ENCODE measurements at regions not wholly inside any gene's neighbourhood (a gene's known extent, or its start where the extent isn't known, plus 50 kb on each side); places are given as distances from the start of the nearest gene placed in this dataset.
A peak's percentile ranks its signal among the peaks of the same experiment; 100 is the strongest.
"Not testable (repeated sequence)": the region's sequence is repeated elsewhere in the genome, so short reads cannot be mapped to it uniquely, and the experiment has no call there.

DNA sequence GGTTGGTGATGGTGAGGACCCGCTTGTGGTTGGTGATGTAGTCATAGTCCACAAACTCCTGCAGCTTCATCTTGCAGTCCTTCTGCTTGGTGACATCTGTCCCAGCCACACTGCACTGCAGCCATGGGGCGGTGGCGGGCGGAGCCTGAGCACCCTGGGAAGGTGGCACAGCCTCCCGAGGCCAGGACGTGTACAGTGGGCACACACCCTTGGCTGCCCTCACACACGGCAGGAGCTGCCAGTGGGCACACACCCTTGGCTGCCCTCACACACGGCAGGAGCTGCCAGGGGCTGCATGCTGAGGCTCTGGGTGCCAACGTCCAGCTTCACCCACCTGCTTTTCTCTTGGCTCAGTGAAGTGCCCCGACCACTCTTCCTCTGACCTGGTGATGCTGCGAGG, 128.7 kb downstream of the TUBA3C start:
- ATAC-seq, result no peak
- H3K4me3 ChIP-seq (ENCODE audit: low read length), result no peak overlapping the region
- intact Hi-C loops (cut with DNase I), result no loop called here
- H3K27me3 ChIP-seq (ENCODE audit: control insufficient read depth, insufficient read depth), result no peaks in the 10 kb centered on the region
- H3K9me3 ChIP-seq (ENCODE audit: control insufficient read depth, low read length), result no peaks in the 10 kb centered on the region
- DNase-seq, result no peak
- 80% methylated on average over 11 of the region's 11 CpGs for WGBS
- no peaks in the 10 kb centered on the region for H3K4me1 ChIP-seq (ENCODE audit: control insufficient read depth, insufficient read depth, low read length)
- H3K27ac ChIP-seq (ENCODE audit: low read length), result no peak overlapping the region

DNA sequence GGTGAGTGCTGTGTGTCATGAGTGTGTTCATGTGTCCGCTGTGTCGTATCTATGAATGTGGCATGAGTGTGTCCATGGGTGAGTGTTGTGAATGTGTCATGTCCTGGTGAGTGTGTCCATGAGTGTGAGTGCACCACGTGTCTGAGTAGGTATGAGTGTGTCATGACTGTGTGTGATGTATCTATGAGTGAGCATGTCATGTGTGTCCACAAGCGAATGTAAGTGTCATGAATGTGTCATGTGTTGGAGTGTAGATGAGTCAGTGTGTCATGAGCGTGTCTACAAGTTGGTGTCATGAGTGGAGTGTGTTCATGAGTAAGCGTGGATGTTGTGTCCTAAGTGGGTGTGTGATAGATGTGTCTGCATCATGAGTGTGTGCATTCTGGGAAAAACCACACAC, 129.4 kb downstream of the TUBA3C start:
- intact Hi-C loops (cut with DNase I), result no loop called here
- ATAC-seq (no peak), DNase-seq (no peak)
- H3K27ac ChIP-seq (ENCODE audit: low read length), result no peak overlapping the region
- no peaks in the 10 kb centered on the region for H3K9me3 ChIP-seq (ENCODE audit: control insufficient read depth, low read length)
- H3K4me3 ChIP-seq (ENCODE audit: low read length), result no peak overlapping the region
- WGBS, result 69% methylated on average over 6 of the region's 6 CpGs
- H3K27me3 ChIP-seq (ENCODE audit: control insufficient read depth, insufficient read depth), result no peaks in the 10 kb centered on the region
- H3K4me1 ChIP-seq (ENCODE audit: control insufficient read depth, insufficient read depth, low read length), result no peaks in the 10 kb centered on the region

DNA sequence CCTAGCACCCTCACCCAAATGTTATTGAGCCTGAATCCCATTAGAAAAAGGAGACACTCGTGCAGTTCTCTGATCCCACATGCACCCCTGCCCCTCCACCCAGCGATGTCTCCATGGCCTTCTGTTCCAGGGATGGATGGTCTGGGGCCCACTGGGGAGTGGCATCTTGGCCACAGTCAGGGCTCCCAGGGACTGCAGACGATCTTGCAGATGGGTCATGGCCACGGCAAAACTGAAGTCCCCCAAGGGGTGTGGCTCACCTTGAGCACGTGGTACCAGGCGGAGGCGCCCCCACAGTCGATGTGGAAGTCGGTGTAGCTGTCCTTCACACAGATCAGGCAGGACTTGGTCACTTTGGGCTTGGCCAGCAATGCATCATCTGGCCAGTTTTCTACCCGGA, 130.7 kb downstream of the TUBA3C start:
- no peak overlapping the region for H3K4me3 ChIP-seq (ENCODE audit: low read length)
- 80% methylated on average over 10 of the region's 10 CpGs for WGBS
- DNase-seq (no peak), ATAC-seq (no peak)
- H3K9me3 ChIP-seq (ENCODE audit: control insufficient read depth, low read length), result no peaks in the 10 kb centered on the region
- H3K27ac ChIP-seq (ENCODE audit: low read length), result no peak overlapping the region
- no peaks in the 10 kb centered on the region for H3K27me3 ChIP-seq (ENCODE audit: control insufficient read depth, insufficient read depth)
- no peaks in the 10 kb centered on the region for H3K4me1 ChIP-seq (ENCODE audit: control insufficient read depth, insufficient read depth, low read length)
- intact Hi-C loops (cut with DNase I), result no loop called here

DNA sequence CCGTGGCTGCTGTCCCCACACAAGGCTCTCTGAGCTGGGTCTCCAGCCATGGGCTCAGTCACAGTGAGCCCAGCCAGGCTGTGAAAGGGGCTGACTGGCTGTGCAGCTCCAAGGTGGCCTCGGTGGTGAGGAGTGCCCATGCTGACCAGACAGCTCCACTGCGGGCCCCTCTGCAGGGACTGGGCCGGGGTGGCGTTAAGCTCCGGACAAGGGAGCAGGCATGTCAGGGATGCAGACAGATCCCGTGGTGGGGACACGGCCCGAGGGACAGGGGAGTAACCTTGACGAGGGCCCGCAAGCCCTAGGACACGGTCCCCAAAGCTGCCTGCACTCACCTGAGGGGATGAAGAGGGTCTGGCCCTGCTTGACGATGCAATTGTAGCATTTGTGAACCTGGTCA, 132.0 kb downstream of the TUBA3C start:
- DNase-seq; H3K4me1 ChIP-seq (ENCODE audit: control insufficient read depth, insufficient read depth, low read length); H3K4me3 ChIP-seq (ENCODE audit: low read length); H3K27ac ChIP-seq (ENCODE audit: low read length); H3K27me3 ChIP-seq (ENCODE audit: control insufficient read depth, insufficient read depth); ATAC-seq; H3K9me3 ChIP-seq (ENCODE audit: control insufficient read depth, low read length); intact Hi-C loops (cut with DNase I): not testable (repeated sequence)
- 81% methylated on average over 13 of the region's 13 CpGs for WGBS

DNA sequence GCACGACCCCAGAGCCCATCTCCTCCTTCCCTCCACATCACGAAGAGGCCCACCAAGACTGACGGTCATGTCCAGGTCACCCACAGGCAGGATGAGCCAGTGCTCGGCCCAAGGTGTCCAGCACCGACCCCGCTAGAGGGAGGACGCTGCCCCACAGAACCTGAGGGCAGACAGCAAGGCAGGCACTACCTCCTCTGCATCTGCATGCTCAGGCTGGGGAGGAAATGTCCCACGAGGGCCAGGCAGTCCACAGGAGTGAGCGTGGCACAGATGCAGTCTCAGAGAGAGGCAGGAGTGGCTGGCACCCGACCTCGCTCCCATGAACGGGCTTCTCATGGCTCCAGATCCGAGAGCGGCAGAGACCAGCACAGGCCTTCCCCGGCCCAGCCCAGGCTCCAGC, 133.2 kb downstream of the TUBA3C start:
- Histone ChIP-seq H3K4me1 (ENCODE audit: control insufficient read depth, insufficient read depth, low read length) (no peaks in the 10 kb centered on the region), H3K9me3 (ENCODE audit: control insufficient read depth, low read length) (no peaks in the 10 kb centered on the region), H3K4me3 (ENCODE audit: low read length) (no peak overlapping the region), H3K27ac (ENCODE audit: low read length) (no peak overlapping the region), H3K27me3 (ENCODE audit: control insufficient read depth, insufficient read depth) (no peaks in the 10 kb centered on the region)
- DNase-seq (no peak), ATAC-seq (no peak)
- WGBS, result 72% methylated on average over 15 of the region's 15 CpGs
- intact Hi-C loops (cut with DNase I), result no loop called here

DNA sequence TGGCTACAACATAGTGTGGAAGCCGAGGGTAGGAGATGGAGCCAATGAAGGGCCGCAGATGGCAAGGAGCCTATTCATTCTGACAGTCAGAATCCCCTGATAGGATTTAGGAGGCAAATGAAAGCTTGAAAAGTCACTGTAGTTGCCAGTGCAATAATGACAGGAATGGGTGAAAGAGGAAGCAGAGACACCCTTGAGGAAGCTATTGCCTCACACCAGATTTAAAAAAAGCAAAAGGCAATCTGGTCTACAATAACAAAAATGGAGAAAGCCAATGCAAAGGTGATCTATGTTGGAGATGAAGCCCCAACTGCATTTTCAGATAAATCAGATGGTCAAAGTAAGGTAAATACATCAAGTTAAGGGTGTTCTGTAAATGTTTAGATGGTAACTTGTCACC, 158.5 kb downstream of the TUBA3C start:
- no peak overlapping the region for H3K27ac ChIP-seq (ENCODE audit: low read length)
- H3K27me3 ChIP-seq (ENCODE audit: control insufficient read depth, insufficient read depth), result no peaks in the 10 kb centered on the region
- no peak overlapping the region for H3K4me3 ChIP-seq (ENCODE audit: low read length)
- H3K4me1 ChIP-seq (ENCODE audit: control insufficient read depth, insufficient read depth, low read length), result no peaks in the 10 kb centered on the region
- ATAC-seq (no peak), DNase-seq (no peak)
- intact Hi-C loops (cut with DNase I), result loop anchor here in 1 of 4 donors (10.0 kb wide), 1 partner anchor 62 kb away; no protein-coding TSS in a partner anchor
- H3K9me3 ChIP-seq (ENCODE audit: control insufficient read depth, low read length), result no peaks in the 10 kb centered on the region
- WGBS, result 45% methylated on average over 2 of the region's 2 CpGs

DNA sequence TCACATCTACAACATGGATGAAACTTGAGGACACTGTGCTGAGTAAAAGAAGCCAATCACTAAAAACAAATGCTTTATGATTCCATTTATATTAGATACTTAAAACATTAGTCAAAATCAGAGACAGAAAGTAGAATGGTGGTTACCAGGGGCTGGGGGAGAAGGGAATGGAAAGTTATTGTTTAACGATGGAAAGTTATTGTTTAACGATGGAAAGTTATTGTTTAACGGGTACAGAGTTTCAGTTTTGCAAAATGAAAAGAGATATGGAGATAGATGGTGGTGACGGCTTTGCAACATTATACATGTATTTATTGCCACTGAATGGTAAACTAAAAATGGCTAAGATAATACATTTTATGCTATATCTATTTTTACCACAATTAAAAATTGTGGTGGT, 160.6 kb downstream of the TUBA3C start:
- intact Hi-C loops (cut with DNase I), result loop anchor here in 1 of 4 donors (10.0 kb wide), 1 partner anchor 64 kb away; no protein-coding TSS in a partner anchor
- no peak for ATAC-seq

DNA sequence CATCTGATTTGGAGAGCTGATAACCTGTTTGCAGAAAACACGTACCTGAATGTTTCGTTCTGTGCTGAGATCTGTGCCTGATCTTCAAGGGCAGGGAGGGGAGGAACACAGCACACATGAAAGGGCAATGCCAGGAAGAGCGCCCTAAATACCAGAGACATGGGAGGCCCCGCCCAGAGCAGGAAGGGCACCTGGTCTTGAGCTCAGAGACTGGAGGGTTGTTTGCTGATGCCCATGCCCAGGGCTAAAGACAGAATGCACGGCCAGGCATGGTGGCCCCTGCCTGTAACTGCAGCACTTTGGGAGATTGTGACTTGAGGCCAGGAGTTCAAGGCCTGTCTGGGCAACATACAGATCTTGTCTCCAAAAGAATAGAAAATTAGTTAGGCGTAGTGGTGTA, 183.2 kb downstream of the TUBA3C start:
- Histone ChIP-seq H3K27ac (ENCODE audit: low read length) (no peak overlapping the region), H3K9me3 (ENCODE audit: control insufficient read depth, low read length) (no peaks in the 10 kb centered on the region), H3K27me3 (ENCODE audit: control insufficient read depth, insufficient read depth) (no peaks in the 10 kb centered on the region), H3K4me3 (ENCODE audit: low read length) (no peak overlapping the region), H3K4me1 (ENCODE audit: control insufficient read depth, insufficient read depth, low read length) (peaks cover 6% of the 10 kb centered on the region)
- intact Hi-C loops (cut with DNase I), result no loop called here
- WGBS, result 64% methylated on average over 6 of the region's 6 CpGs
- no peak for DNase-seq
- no peak for ATAC-seq

More for the DNA sequence above, 160.6 kb downstream of the TUBA3C start:
- H3K27ac ChIP-seq (ENCODE audit: low read length), result no peak overlapping the region
- H3K4me1 ChIP-seq (ENCODE audit: control insufficient read depth, insufficient read depth, low read length), result no peaks in the 10 kb centered on the region
- no peaks in the 10 kb centered on the region for H3K27me3 ChIP-seq (ENCODE audit: control insufficient read depth, insufficient read depth)
- 62% methylated on average over 4 of the region's 4 CpGs for WGBS
- no peak overlapping the region for H3K4me3 ChIP-seq (ENCODE audit: low read length)
- no peak for DNase-seq
- H3K9me3 ChIP-seq (ENCODE audit: control insufficient read depth, low read length), result no peaks in the 10 kb centered on the region

DNA sequence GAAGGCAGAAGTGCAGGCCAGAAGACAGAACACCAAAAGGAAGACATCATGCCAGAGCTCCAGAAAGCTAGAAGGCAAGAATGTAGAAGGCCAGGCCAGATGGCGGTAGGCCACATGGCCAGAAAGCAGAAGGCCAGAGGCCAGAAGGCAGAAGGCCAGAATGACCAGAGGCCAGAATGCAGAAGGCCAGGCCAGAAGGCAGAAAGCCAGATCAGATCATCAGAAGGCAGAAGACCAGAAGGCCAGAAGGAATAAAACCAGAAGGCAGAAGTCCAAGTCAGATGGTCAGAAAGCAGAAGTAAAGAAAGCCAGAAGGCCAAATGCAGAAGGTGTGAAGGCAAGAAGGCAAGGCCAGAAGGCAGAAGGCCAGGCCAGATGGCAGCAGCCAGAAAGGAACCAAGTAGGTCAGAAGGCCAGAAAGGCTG, 185.0 kb downstream of the TUBA3C start:
- intact Hi-C loops (cut with DNase I), result no loop called here
- Histone ChIP-seq H3K27ac (ENCODE audit: low read length) (no peak overlapping the region), H3K27me3 (ENCODE audit: control insufficient read depth, insufficient read depth) (no peaks in the 10 kb centered on the region), H3K4me1 (ENCODE audit: control insufficient read depth, insufficient read depth, low read length) (peaks cover 6% of the 10 kb centered on the region), H3K4me3 (ENCODE audit: low read length) (no peak overlapping the region), H3K9me3 (ENCODE audit: control insufficient read depth, low read length) (no peaks in the 10 kb centered on the region)
- peak in 1 of 3 donors; percentile 24 for DNase-seq
- WGBS, result 81% methylated on average over 1 of the region's 1 CpG
- ATAC-seq, result peak in 1 of 2 donors; percentile 15

DNA sequence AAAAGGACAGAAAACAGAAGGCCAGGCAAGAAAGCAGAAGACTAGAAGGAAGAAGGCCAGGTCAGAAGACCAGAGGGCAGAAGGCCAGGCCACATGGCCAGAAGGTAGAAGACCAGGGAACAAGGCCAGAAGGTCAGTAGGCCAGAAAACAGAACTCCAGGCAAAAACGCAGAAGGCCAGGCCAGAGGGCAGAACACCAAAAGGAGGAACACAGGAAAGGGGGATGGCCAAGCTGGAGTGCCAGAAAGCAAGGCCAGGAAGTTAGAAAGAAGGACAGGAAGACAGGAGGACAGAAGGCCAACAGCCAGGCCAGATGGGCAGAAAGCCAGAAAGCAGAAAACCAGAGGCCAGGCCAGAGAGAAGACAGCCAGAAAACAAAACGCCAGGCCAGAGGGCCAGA, 185.4 kb downstream of the TUBA3C start:
- Histone ChIP-seq H3K27me3 (ENCODE audit: control insufficient read depth, insufficient read depth) (no peaks in the 10 kb centered on the region), H3K4me3 (ENCODE audit: low read length) (no peak overlapping the region), H3K27ac (ENCODE audit: low read length) (no peak overlapping the region), H3K4me1 (ENCODE audit: control insufficient read depth, insufficient read depth, low read length) (peaks cover 6% of the 10 kb centered on the region), H3K9me3 (ENCODE audit: control insufficient read depth, low read length) (no peaks in the 10 kb centered on the region)
- DNase-seq (peak in 1 of 3 donors; percentile 41), ATAC-seq (peak in 1 of 2 donors; percentile 9)
- WGBS, result 39% methylated on average over 2 of the region's 2 CpGs
- intact Hi-C loops (cut with DNase I), result no loop called here

DNA sequence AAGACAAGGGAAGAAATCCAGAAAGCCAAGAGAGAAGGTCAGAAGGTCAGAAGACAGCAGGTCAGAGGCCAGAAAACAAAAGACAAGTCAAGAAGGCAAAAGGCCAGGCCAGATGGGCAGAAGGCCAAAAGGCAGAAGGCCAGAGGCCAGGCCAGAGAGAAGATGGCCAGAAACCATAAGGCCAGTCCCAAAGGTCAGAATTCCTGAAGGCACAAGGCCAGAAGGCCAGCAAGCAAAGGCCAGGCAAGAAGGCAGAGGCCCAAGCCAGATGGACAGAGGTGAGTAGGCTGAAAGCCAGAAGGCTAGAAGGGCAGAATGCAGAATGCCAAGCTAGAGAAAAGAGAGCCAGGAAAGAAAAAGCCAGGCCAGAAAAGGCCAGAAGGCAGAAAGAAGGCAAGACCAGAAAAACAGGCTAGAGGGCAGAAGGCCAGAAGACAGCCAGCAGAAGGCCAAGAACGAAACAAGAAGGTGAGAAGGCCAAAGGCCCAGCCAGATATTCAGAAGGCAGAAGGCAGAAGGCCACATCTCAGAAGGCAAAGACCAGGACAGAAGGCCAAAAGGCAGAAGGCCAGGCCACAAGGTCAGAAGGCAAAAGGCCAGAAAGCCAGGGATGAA, 186.3 kb downstream of the TUBA3C start:
- ATAC-seq, result peak in 1 of 2 donors; percentile 27
- Histone ChIP-seq H3K27ac (ENCODE audit: low read length) (no peak overlapping the region), H3K4me3 (ENCODE audit: low read length) (no peak overlapping the region), H3K9me3 (ENCODE audit: control insufficient read depth, low read length) (no peaks in the 10 kb centered on the region), H3K27me3 (ENCODE audit: control insufficient read depth, insufficient read depth) (no peaks in the 10 kb centered on the region), H3K4me1 (ENCODE audit: control insufficient read depth, insufficient read depth, low read length) (peaks cover 6% of the 10 kb centered on the region)
- WGBS, result 67% methylated on average over 1 of the region's 1 CpG
- intact Hi-C loops (cut with DNase I), result no loop called here
- peak in 1 of 3 donors; percentile 61 for DNase-seq
